Glutamatergic neuron (in vitro differentiated cells): ENCODE measurements at regions not wholly inside any gene's neighbourhood (a gene's known extent, or its start where the extent isn't known, plus 50 kb on each side); places are given as distances from the start of the nearest gene placed in this dataset.

Experiments
- DNase-seq: peaks from one replicate; pipeline ENCODE4 v3.0.0; 2022
- H3K27ac Mint-ChIP-seq: one replicate; pipeline ENCODE4 v1.8.0; 2020; ENCODE audit warnings: mild to moderate bottlenecking, mixed read lengths, inconsistent platforms; ENCODE audit not compliant: unreplicated experiment
- H3K27me3 Mint-ChIP-seq: one replicate; pipeline ENCODE4 v1.8.0; 2020; ENCODE audit warnings: mild to moderate bottlenecking, moderate library complexity, mixed read lengths, inconsistent platforms; ENCODE audit not compliant: unreplicated experiment
- H3K36me3 Mint-ChIP-seq: one replicate; pipeline ENCODE4 v1.8.0; 2020; ENCODE audit warnings: mild to moderate bottlenecking, mixed read lengths, inconsistent platforms; ENCODE audit not compliant: unreplicated experiment
- H3K4me1 Mint-ChIP-seq: one replicate; pipeline ENCODE4 v1.8.0; 2020; ENCODE audit warnings: mild to moderate bottlenecking, low read depth, mixed read lengths, inconsistent platforms; ENCODE audit not compliant: unreplicated experiment
- H3K4me3 Mint-ChIP-seq: one replicate; pipeline ENCODE4 v1.8.0; 2020; ENCODE audit warnings: mild to moderate bottlenecking, mixed read lengths, inconsistent platforms; ENCODE audit not compliant: unreplicated experiment
- H3K9me3 Mint-ChIP-seq: one replicate; pipeline ENCODE4 v1.8.0; 2020; ENCODE audit warnings: mild to moderate bottlenecking, moderate library complexity, mixed read lengths, inconsistent platforms; ENCODE audit not compliant: unreplicated experiment
- CTCF ChIP-seq: fragments of 200-600 bp; sonication (generic); IDR thresholded peaks from one replicate; pipeline ENCODE4 v1.5.0; 2021; ENCODE audit not compliant: partially characterized antibody, unreplicated experiment

- no peak overlapping the region for H3K27ac Mint-ChIP-seq
- no peak overlapping the region for H3K4me3 Mint-ChIP-seq
- H3K27me3 Mint-ChIP-seq: no peaks in the 10 kb centered on the region
Measured at GRCh38 chr15:99502661-99503060, 63.1 kb upstream of the MEF2A start.

GRCh38 chr15:99503411-99503810, 62.4 kb upstream of the MEF2A start:
- no peak for TF ChIP-seq CTCF
- H3K27ac Mint-ChIP-seq: no peak overlapping the region
- H3K36me3 Mint-ChIP-seq: peaks cover 6% of the 10 kb centered on the region
- DNase-seq: no peak
- H3K4me1 Mint-ChIP-seq: peaks cover 3% of the 10 kb centered on the region
- H3K4me3 Mint-ChIP-seq: no peak overlapping the region
- H3K27me3 Mint-ChIP-seq: no peaks in the 10 kb centered on the region
- H3K9me3 Mint-ChIP-seq: peaks cover 2% of the 10 kb centered on the region

More at GRCh38 chr15:99502661-99503060, 63.1 kb upstream of the MEF2A start:
- H3K36me3 Mint-ChIP-seq: peaks cover 11% of the 10 kb centered on the region
- peaks cover 2% of the 10 kb centered on the region for H3K9me3 Mint-ChIP-seq
- no peak for DNase-seq
- peaks cover 3% of the 10 kb centered on the region for H3K4me1 Mint-ChIP-seq
- no peak for TF ChIP-seq CTCF

- Mint-ChIP-seq H3K36me3 (no peaks in the 10 kb centered on the region), H3K9me3 (peaks cover 2% of the 10 kb centered on the region), H3K27ac (no peak overlapping the region), H3K27me3 (no peaks in the 10 kb centered on the region), H3K4me3 (no peak overlapping the region), H3K4me1 (peaks cover 3% of the 10 kb centered on the region)
- TF ChIP-seq CTCF: no peak
- DNase-seq: no peak
Measured at GRCh38 chr15:99504071-99504822, 61.5 kb upstream of the MEF2A start.

GRCh38 chr15:99504823-99505551, 60.8 kb upstream of the MEF2A start:
- Mint-ChIP-seq H3K4me3 (no peak overlapping the region), H3K27ac (no peak overlapping the region), H3K27me3 (no peaks in the 10 kb centered on the region), H3K36me3 (no peaks in the 10 kb centered on the region), H3K9me3 (peaks cover 2% of the 10 kb centered on the region), H3K4me1 (peaks cover 3% of the 10 kb centered on the region)
- no peak for TF ChIP-seq CTCF
- no peak for DNase-seq

- no peak for DNase-seq
- TF ChIP-seq CTCF: no peak
- Mint-ChIP-seq H3K27ac (no peak overlapping the region), H3K4me1 (peaks cover 5% of the 10 kb centered on the region), H3K27me3 (no peaks in the 10 kb centered on the region), H3K9me3 (peaks cover 2% of the 10 kb centered on the region), H3K36me3 (no peaks in the 10 kb centered on the region), H3K4me3 (no peak overlapping the region)
Measured at GRCh38 chr15:99506399-99506798, 59.4 kb upstream of the MEF2A start.
